Smooth muscle cell (in vitro differentiated cells): ENCODE measurements at regions not wholly inside any gene's neighbourhood (a gene's known extent, or its start where the extent isn't known, plus 50 kb on each side); places are given as distances from the start of the nearest gene placed in this dataset.

ENCODE experiments used
- DNase-seq: peaks from one replicate; lab custom pipeline; 2025; ENCODE audit not compliant: unreplicated experiment; lab: John Stamatoyannopoulos, UW
- H2AFZ ChIP-seq: fragments of 200-600 bp; sonication (generic); 2 replicates; pipeline ENCODE4 v1.6.0; 2016; ENCODE audit warnings: antibody characterized with exemption, low read depth, mild to moderate bottlenecking
- H3F3A ChIP-seq: fragments of 200-600 bp; sonication (generic); 2 replicates; pipeline ENCODE4 v1.6.0; 2017; ENCODE audit warnings: antibody characterized with exemption, low read depth
- H3K27ac ChIP-seq: fragments of 200-600 bp; sonication (generic); 2 replicates; pipeline ENCODE4 v1.5.1; 2016; ENCODE audit warnings: low read depth, mild to moderate bottlenecking
- H3K27me3 ChIP-seq: fragments of 200-600 bp; sonication (generic); 2 replicates; pipeline ENCODE4 v1.6.1; 2016; ENCODE audit warnings: low read depth, mild to moderate bottlenecking
- H3K36me3 ChIP-seq: fragments of 200-600 bp; sonication (generic); 2 replicates; pipeline ENCODE4 v1.5.1; 2016; ENCODE audit warnings: low read depth
- H3K4me1 ChIP-seq: fragments of 200-600 bp; sonication (generic); 2 replicates; pipeline ENCODE4 v1.5.1; 2016; ENCODE audit warnings: low read depth
- H3K4me2 ChIP-seq: fragments of 200-600 bp; sonication (generic); 2 replicates; pipeline ENCODE4 v1.6.0; 2016; ENCODE audit warnings: mild to moderate bottlenecking
- H3K4me3 ChIP-seq: fragments of 200-600 bp; sonication (generic); 2 replicates; pipeline ENCODE4 v1.5.1; 2016; ENCODE audit warnings: mild to moderate bottlenecking
- H3K79me2 ChIP-seq: fragments of 200-600 bp; sonication (generic); 2 replicates; pipeline ENCODE4 v1.6.0; 2016; ENCODE audit warnings: low read depth, mild to moderate bottlenecking
- H3K9ac ChIP-seq: fragments of 200-600 bp; sonication (generic); 2 replicates; pipeline ENCODE4 v1.6.0; 2016; ENCODE audit warnings: low read depth
- H3K9me3 ChIP-seq: fragments of 200-600 bp; sonication (generic); replicated peaks from 2 replicates; pipeline ENCODE4 v1.5.1; 2016; ENCODE audit warnings: low read depth
- H4K20me1 ChIP-seq: fragments of 200-600 bp; sonication (generic); 2 replicates; pipeline ENCODE4 v1.6.0; 2016; ENCODE audit warnings: low read depth
- WGBS: methylation state at CpG from one replicate; pipeline ENCODE4 v1.1.7; 2016; ENCODE audit warnings: low lambda C conversion rate; 5-methylcytosine and 5-hydroxymethylcytosine counted together
- TF ChIP-seq, protein P1 (sequence below): fragments of 200-600 bp; sonication (generic); IDR thresholded peaks from 2 replicates; pipeline ENCODE4 v1.5.1; 2017; ENCODE audit warnings: borderline replicate concordance, mild to moderate bottlenecking, antibody characterized with exemption; ENCODE audit not compliant: insufficient read depth, poor library complexity, severe bottlenecking

DNA sequence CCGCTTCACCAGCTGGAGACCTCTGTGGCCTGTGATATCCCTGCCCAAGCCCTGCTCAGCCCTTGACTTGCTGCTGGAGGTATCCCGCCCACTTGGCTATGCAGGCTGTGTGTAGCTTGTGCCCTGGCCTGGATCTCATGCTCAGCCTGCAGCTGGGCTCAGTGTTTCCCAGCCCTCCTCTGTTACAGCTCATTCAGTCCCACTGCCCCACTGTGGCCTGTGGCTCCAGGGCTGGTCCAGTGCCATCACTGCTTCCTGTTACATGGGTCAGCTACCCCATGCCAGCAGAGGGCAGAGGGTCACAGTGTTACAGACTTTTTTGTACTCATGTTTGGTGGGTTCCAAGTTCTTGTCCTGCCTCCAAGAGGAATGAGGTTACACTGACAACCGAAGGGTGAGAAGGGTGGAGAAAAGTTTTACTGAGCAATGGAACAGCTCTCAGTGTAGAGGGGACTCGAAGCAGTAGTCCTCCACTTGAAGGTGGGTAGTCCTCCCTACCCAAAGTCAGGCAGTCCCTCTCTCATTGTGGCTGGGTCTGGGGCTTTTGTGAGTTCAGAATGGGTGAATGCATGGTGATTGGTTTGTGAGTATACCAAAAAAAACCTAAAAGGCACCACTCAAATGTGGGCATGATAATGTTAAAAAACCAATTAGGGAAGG lies 100.4 kb downstream of the ANKRD7 start:
- TF ChIP-seq, protein P1, sequence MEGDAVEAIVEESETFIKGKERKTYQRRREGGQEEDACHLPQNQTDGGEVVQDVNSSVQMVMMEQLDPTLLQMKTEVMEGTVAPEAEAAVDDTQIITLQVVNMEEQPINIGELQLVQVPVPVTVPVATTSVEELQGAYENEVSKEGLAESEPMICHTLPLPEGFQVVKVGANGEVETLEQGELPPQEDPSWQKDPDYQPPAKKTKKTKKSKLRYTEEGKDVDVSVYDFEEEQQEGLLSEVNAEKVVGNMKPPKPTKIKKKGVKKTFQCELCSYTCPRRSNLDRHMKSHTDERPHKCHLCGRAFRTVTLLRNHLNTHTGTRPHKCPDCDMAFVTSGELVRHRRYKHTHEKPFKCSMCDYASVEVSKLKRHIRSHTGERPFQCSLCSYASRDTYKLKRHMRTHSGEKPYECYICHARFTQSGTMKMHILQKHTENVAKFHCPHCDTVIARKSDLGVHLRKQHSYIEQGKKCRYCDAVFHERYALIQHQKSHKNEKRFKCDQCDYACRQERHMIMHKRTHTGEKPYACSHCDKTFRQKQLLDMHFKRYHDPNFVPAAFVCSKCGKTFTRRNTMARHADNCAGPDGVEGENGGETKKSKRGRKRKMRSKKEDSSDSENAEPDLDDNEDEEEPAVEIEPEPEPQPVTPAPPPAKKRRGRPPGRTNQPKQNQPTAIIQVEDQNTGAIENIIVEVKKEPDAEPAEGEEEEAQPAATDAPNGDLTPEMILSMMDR = no peak
- Histone ChIP-seq H3K79me2 (no peaks in the 10 kb centered on the region), H3K9me3 (no peaks in the 10 kb centered on the region), H3K9ac (no peak overlapping the region), H3K27ac (no peak overlapping the region), H2AFZ (no peak overlapping the region), H3K4me1 (peaks cover 4% of the 10 kb centered on the region), H3F3A (no peaks in the 10 kb centered on the region), H4K20me1 (no peaks in the 10 kb centered on the region), H3K4me3 (no peak overlapping the region), H3K27me3 (no peaks in the 10 kb centered on the region), H3K36me3 (no peaks in the 10 kb centered on the region), H3K4me2 (no peak overlapping the region)
- no peak for DNase-seq
- WGBS = 94% methylated on average over 4 of the region's 4 CpGs

DNA sequence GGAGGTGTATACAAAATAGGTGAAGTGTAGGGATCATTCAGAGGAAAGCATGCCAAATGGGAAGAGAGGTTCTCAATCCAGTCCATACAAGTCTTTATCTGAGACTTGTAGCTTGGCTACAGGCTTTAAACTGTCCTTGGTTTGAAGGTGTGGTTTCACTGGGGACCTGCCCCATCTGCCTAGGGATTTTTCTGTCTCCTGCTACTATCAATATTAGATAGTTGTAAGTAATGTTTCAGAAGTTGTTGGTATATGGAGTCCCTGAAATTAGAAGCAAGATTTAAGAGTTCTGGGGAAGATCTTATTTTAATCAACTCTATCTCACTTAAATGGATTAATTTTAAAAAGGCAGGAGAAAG lies 100.9 kb downstream of the ANKRD7 start:
- H3K79me2 ChIP-seq = no peaks in the 10 kb centered on the region
- H3K9ac ChIP-seq = no peak overlapping the region
- H3K4me2 ChIP-seq = no peak overlapping the region
- peaks cover 4% of the 10 kb centered on the region for H3K4me1 ChIP-seq
- no peak overlapping the region for H2AFZ ChIP-seq
- no peaks in the 10 kb centered on the region for H3K9me3 ChIP-seq
- no peaks in the 10 kb centered on the region for H4K20me1 ChIP-seq
- no peak overlapping the region for H3K27ac ChIP-seq
- no peak for DNase-seq
- H3F3A ChIP-seq = no peaks in the 10 kb centered on the region
- TF ChIP-seq, protein P1 = no peak
- no peaks in the 10 kb centered on the region for H3K36me3 ChIP-seq
- no peaks in the 10 kb centered on the region for H3K27me3 ChIP-seq
- no peak overlapping the region for H3K4me3 ChIP-seq

DNA sequence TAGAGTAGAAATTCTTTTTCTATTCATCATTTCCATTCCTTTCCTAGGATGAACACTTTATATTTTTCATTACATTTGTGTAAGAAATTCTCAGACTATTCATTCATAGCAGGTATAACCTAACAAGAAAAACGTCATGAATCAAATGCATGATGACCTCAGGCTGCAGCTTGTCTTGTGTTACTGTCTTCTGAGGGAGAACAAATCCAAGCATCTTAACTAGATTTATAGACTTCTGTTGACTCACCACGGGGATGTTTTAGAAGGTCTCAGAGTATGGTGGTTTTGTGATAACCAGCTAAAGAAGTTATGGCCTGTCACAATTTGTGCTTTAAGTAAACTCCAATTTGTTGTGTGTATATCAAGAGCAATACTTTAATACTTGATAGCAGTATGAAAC lies 102.7 kb downstream of the ANKRD7 start:
- Histone ChIP-seq H3K27me3 (no peaks in the 10 kb centered on the region), H2AFZ (no peak overlapping the region), H3K4me2 (peak overlapping the region; percentile 41), H3K9ac (no peak overlapping the region), H3K36me3 (no peaks in the 10 kb centered on the region), H3K9me3 (no peaks in the 10 kb centered on the region), H3K79me2 (no peaks in the 10 kb centered on the region), H3F3A (no peaks in the 10 kb centered on the region), H3K4me1 (peaks cover 4% of the 10 kb centered on the region), H3K27ac (peak overlapping the region; percentile 72), H3K4me3 (no peak overlapping the region), H4K20me1 (no peaks in the 10 kb centered on the region)
- no peak for DNase-seq
- 1% methylated on average over 2 of the region's 2 CpGs for WGBS
- TF ChIP-seq, protein P1 = no peak

DNA sequence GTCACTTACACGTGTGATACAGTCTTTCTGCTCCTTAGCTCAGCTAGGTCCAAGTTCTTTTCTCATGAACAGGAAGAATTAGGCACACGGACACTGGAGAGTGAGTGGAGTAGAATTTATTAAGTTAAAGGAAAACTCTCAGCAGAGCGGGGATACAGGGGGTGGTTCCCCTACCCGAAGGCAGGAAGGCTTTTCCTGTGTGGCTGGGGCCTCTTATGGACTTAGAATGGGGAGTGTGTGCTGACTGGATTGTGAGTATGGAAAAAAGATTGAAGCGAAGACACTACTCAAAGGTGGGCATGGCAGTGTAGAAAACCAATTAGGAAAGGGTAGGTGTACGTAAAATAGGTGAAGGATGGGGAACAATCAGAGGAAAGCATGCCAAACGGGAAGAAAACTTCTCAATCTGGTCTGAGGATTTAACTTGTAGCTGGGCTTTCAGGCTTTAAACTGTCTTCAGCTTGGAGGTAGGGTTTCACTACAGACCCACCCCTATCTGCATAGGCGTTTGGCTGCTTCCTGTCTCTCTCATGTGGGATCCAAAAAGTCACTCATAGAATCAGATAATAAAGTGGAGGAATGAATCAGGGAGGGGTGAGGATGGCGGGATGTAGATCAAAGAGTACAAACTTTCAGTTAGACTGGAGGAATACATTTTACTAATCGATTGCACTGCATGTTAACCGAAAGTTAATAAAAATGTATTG lies 104.2 kb downstream of the ANKRD7 start:
- no peak overlapping the region for H3K4me2 ChIP-seq
- no peak overlapping the region for H3K9ac ChIP-seq
- 82% methylated on average over 11 of the region's 11 CpGs for WGBS
- no peaks in the 10 kb centered on the region for H3K9me3 ChIP-seq
- H3K4me3 ChIP-seq = no peak overlapping the region
- peaks cover 4% of the 10 kb centered on the region for H3K4me1 ChIP-seq
- H3K27ac ChIP-seq = no peak overlapping the region
- H3K36me3 ChIP-seq = no peaks in the 10 kb centered on the region
- no peaks in the 10 kb centered on the region for H3F3A ChIP-seq
- H3K27me3 ChIP-seq = no peaks in the 10 kb centered on the region
- TF ChIP-seq, protein P1 = no peak
- no peaks in the 10 kb centered on the region for H4K20me1 ChIP-seq
- no peak for DNase-seq
- no peaks in the 10 kb centered on the region for H3K79me2 ChIP-seq
- H2AFZ ChIP-seq = no peak overlapping the region
